Stomach (tissue), 8 donors: ENCODE measurements at regions not wholly inside any gene's neighbourhood (a gene's known extent, or its start where the extent isn't known, plus 50 kb on each side); places are given as distances from the start of the nearest gene placed in this dataset.

Source experiments
- DNase-seq, 2 donors: peaks; one replicate each; pipeline versions ENCODE4 v3.0.0 to v3.0.0-alpha.2; 2013 to 2019
- H3K27ac ChIP-seq, 5 donors: fragments of 200-600 bp in 4 of 5; sonication (generic) in 4 of 5; one replicate each; pipeline ENCODE4 v1.5.1; 2013 to 2019; ENCODE audit warnings: mild to moderate bottlenecking in 1 of 5, moderate library complexity in 1 of 5
- H3K27me3 ChIP-seq, 3 donors: fragments of 200-600 bp; sonication (generic); one replicate each; pipeline ENCODE4 v1.5.1; 2017 to 2019; ENCODE audit warnings: mixed run types in 1 of 3
- H3K36me3 ChIP-seq, 4 donors: fragments of 200-600 bp; sonication (generic); 1 replicate in 3 of 4; 2 replicates in 1 of 4; pipeline ENCODE4 v1.5.1; 2016 to 2019
- H3K4me1 ChIP-seq, 4 donors: fragments of 200-600 bp; sonication (generic); one replicate each; pipeline ENCODE4 v1.5.1; 2016 to 2019
- H3K4me3 ChIP-seq, 4 donors: fragments of 200-600 bp; sonication (generic) in 3 of 4; one replicate each; pipeline ENCODE4 v1.5.1; 2016 to 2019; ENCODE audit warnings: mild to moderate bottlenecking in 1 of 4
- H3K9me3 ChIP-seq, 4 donors: fragments of 200-600 bp; sonication (generic); one replicate each; pipeline ENCODE4 v1.5.1; 2016 to 2019
- EP300 ChIP-seq: sonication (generic); formaldehyde crosslinking; IDR thresholded peaks from one replicate; pipeline ENCODE4 v1.6.1; 2017; ENCODE audit warnings: antibody characterized with exemption
- POLR2A ChIP-seq, 4 donors: fragments of 450-650 bp; IDR thresholded peaks; one replicate each; pipeline ENCODE4 v1.6.1; 2016; ENCODE audit warnings: antibody characterized with exemption in 4 of 4, control low read depth in 2 of 4, mild to moderate bottlenecking in 1 of 4, moderate library complexity in 1 of 4
- POLR2AphosphoS5 ChIP-seq, 3 donors: sonication (generic); formaldehyde crosslinking; IDR thresholded peaks; one replicate each; pipeline ENCODE4 v1.6.1; 2016; ENCODE audit warnings: antibody characterized with exemption in 3 of 3
- WGBS, 5 donors: extraction: QIAGEN DNeasy Blood & Tissue Kit in 3 of 5; methylation state at CpG; one replicate each; pipeline versions ENCODE4 v1.1.5 to v1.1.7; 2013 to 2018; 5-methylcytosine and 5-hydroxymethylcytosine counted together
- intact Hi-C: fragments of 100-400 bp; cut with DNase I; formaldehyde crosslinking; loops from one replicate; pipeline ENCODE4 v1.15.1; 2023; ENCODE audit warnings: low total_unique reads
- TF ChIP-seq, protein P1 (sequence below), 7 experiments: fragments of 450-650 bp in 4 of 7; fragments of 200-600 bp in 3 of 7; sonication (generic) in 3 of 7; IDR thresholded peaks; one replicate each; pipeline ENCODE4 v1.5.1; 2016 to 2019; ENCODE audit warnings: antibody characterized with exemption in 7 of 7, control low read depth in 2 of 7, mild to moderate bottlenecking in 1 of 7
- donor health status: healthy with polysubstance abuse.
- donor health status: Bipolar disorder and iron deficiency.
- donor health status: healthy.

DNA sequence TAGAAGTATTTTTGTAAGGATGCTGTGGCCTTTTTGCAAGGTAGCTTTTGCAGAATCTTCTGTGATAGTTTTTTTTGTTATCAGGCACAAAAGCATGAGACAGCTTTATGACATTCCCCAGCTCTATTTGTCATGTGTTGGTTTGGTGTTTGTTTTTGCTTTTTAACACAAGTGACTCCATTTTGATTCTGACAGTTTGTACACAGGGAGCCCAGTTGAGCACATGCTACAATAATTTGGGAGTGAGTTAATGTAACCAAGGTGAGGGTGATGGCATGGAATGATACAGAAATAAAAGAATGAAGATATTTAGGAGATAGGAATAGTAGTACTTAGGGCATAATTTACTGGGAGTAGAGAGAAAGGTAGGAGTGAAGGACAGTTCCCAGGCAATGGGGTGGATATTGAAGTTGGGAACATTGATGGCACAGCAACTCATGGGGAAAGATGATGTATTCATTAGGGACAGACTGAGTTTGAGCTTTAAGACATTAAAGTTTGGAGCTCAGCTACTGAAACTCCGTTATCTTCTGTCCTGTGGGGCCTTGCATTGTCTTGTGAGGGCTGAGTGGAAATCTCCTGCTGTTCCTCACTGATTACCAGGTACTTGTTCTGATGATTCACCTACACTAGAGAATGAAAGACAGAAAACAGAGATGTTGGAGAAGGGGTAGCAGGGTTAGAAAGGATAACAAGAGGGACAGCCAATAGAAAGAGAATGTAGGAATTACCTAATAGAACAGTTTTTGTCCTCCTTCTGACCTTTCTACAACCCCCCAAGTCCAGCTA is 88.3 kb upstream of the CCDC112 start:
- TF ChIP-seq EP300: no peak
- TF ChIP-seq, protein P1, sequence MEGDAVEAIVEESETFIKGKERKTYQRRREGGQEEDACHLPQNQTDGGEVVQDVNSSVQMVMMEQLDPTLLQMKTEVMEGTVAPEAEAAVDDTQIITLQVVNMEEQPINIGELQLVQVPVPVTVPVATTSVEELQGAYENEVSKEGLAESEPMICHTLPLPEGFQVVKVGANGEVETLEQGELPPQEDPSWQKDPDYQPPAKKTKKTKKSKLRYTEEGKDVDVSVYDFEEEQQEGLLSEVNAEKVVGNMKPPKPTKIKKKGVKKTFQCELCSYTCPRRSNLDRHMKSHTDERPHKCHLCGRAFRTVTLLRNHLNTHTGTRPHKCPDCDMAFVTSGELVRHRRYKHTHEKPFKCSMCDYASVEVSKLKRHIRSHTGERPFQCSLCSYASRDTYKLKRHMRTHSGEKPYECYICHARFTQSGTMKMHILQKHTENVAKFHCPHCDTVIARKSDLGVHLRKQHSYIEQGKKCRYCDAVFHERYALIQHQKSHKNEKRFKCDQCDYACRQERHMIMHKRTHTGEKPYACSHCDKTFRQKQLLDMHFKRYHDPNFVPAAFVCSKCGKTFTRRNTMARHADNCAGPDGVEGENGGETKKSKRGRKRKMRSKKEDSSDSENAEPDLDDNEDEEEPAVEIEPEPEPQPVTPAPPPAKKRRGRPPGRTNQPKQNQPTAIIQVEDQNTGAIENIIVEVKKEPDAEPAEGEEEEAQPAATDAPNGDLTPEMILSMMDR (IDR thresholded peaks at IDR 0.05): no peak
- TF ChIP-seq POLR2AphosphoS5 (IDR thresholded peaks at IDR 0.05): no peak
- no peak for TF ChIP-seq POLR2A (IDR thresholded peaks at IDR 0.05)
- 52 to 80% (median 58%) methylated on average over 1 of the region's 1 CpG for WGBS, 5 donors
- intact Hi-C loops: no loop called here
- Histone ChIP-seq H3K27ac (no peak overlapping the region), H3K4me3 (no peak overlapping the region), H3K9me3 (no peaks in the 10 kb centered on the region), H3K4me1 (peaks cover 0 to 8% (median 2%) of the 10 kb centered on the region in 4 donors), H3K27me3 (no peaks in the 10 kb centered on the region), H3K36me3 (no peaks in the 10 kb centered on the region)
- no peak for DNase-seq

DNA sequence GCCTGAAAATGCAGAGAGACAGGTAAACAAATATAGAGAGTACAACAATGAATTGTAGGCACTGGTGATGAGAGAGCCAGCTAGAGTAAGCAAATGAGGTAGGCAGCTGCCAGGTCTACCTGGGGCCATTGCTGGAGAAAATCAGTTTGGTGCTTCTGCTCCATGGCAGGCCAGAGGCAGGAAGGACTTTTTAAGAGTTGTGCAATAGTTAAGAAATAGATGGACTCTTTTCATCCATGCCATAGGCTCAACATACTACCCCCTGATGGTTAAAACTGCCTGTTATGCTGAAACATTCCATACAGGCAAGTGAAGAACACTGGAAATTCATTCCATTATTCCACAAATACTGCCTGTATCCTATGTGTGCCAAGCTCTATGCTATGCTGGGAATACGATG is 86.5 kb upstream of the CCDC112 start:
- Histone ChIP-seq H3K27me3 (no peaks in the 10 kb centered on the region), H3K4me3 (no peak overlapping the region), H3K27ac (no peak overlapping the region), H3K9me3 (no peaks in the 10 kb centered on the region), H3K4me1 (peaks cover 0 to 18% (median 11%) of the 10 kb centered on the region in 4 donors), H3K36me3 (no peaks in the 10 kb centered on the region)
- 88 to 100% (median 95%) methylated on average over 1 of the region's 1 CpG for WGBS, 5 donors
- intact Hi-C loops: no loop called here
- TF ChIP-seq POLR2AphosphoS5 (IDR thresholded peaks at IDR 0.05) (no peak), EP300 (no peak)
- TF ChIP-seq, protein P1 (IDR thresholded peaks at IDR 0.05): no peak
- no peak for DNase-seq

- H3K27ac ChIP-seq: no peak overlapping the region
- intact Hi-C loops: no loop called here
- H3K9me3 ChIP-seq: no peaks in the 10 kb centered on the region
- DNase-seq: no peak
- TF ChIP-seq POLR2A (IDR thresholded peaks at IDR 0.05): no peak
- no peak overlapping the region for H3K4me3 ChIP-seq
- WGBS, 5 donors: 68 to 85% (median 81%) methylated on average over 4 of the region's 4 CpGs
- peaks cover 0 to 24% (median 15%) of the 10 kb centered on the region in 4 donors for H3K4me1 ChIP-seq
- H3K27me3 ChIP-seq: no peaks in the 10 kb centered on the region
- no peaks in the 10 kb centered on the region for H3K36me3 ChIP-seq
Measured at GRCh38 chr5:115381911-115382662, 85.6 kb upstream of the CCDC112 start.

GRCh38 chr5:115379622-115380344 is 83.3 kb upstream of the CCDC112 start:
- no peak overlapping the region for H3K4me3 ChIP-seq
- no peaks in the 10 kb centered on the region for H3K36me3 ChIP-seq
- DNase-seq: peak; percentile 66 to 75
- H3K27me3 ChIP-seq: no peaks in the 10 kb centered on the region
- H3K27ac ChIP-seq: peak overlapping the region; percentile 13 to 76 (median 47)
- intact Hi-C loops: no loop called here
- H3K4me1 ChIP-seq: peaks cover 0 to 27% (median 15%) of the 10 kb centered on the region in 4 donors
- H3K9me3 ChIP-seq: no peaks in the 10 kb centered on the region
- TF ChIP-seq, protein P1 (IDR thresholded peaks at IDR 0.05): no peak
- TF ChIP-seq EP300: no peak
- TF ChIP-seq POLR2A (IDR thresholded peaks at IDR 0.05): no peak
- TF ChIP-seq POLR2AphosphoS5 (IDR thresholded peaks at IDR 0.05): peak in 1 of 3 donors; percentile 48
- 45 to 62% (median 47%) methylated on average over 8 of the region's 8 CpGs for WGBS, 5 donors
